ENCODE measurements at regions not wholly inside any gene's neighbourhood (a gene's known extent, or its start where the extent isn't known, plus 50 kb on each side); places are given as distances from the start of the nearest gene placed in this dataset.

GRCh38 chr6:156599366-156599765 is 177.8 kb upstream of the ARID1B start:
- TF ChIP-seq EZH2 (IDR thresholded peaks at IDR 0.05), result no peak
- TF ChIP-seq POLR2AphosphoS5 (IDR thresholded peaks at IDR 0.05; ENCODE audit: borderline replicate concordance, low read depth, low read length), result no peak
- no peak for TF ChIP-seq FOXP2 (optimal IDR thresholded peaks at IDR 0.05; ENCODE audit: control extremely low read depth, extremely low read length, insufficient read depth)

All from SK-N-MC (cell line).